ENCODE measurements at regions not wholly inside any gene's neighbourhood (a gene's known extent, or its start where the extent isn't known, plus 50 kb on each side); places are given as distances from the start of the nearest gene placed in this dataset.

- Histone ChIP-seq H3K36me3 (ENCODE audit: control insufficient read depth in 2 of 2, insufficient read depth in 2 of 2, low read length in 1 of 2) (no peaks in the 10 kb centered on the region), H3K4me1 (ENCODE audit: control insufficient read depth, insufficient read depth, low read length) (no peaks in the 10 kb centered on the region), H3K4me3 (no peak overlapping the region), H4K20me1 (ENCODE audit: control insufficient read depth, insufficient read depth) (no peaks in the 10 kb centered on the region), H2AFZ (ENCODE audit: control insufficient read depth, low read depth, low read length) (peak overlapping the region; percentile 19), H3K79me2 (ENCODE audit: control insufficient read depth, insufficient read depth, low read length) (no peaks in the 10 kb centered on the region), H3K27ac (ENCODE audit: control insufficient read depth, insufficient read depth) (no peak overlapping the region), H3K9ac (ENCODE audit: control insufficient read depth, insufficient read depth, low read length) (peak overlapping the region; percentile 16; the same call in 1 of the 2 replicates), H3K4me2 (ENCODE audit: control insufficient read depth, insufficient read depth) (peak overlapping the region; percentile 18; the same call in 1 of the 2 replicates), H3K27me3 (replicated peaks in 1 of 2; ENCODE audit: control insufficient read depth in 2 of 2, insufficient read depth in 2 of 2, low read length in 1 of 2) (no peaks in the 10 kb centered on the region), H3K9me3 (replicated peaks; ENCODE audit: control insufficient read depth, insufficient read depth, low read length) (no peaks in the 10 kb centered on the region)
- WGBS (ENCODE audit: insufficient coverage, insufficient replicate concordance, low lambda C conversion rate, missing lambda C conversion rate), result 6% methylated on average over 9 of the region's 9 CpGs
- TF ChIP-seq CHD1 (IDR thresholded peaks at IDR 0.05; ENCODE audit: low read depth, low read length) (no peak), ZNF24 (IDR thresholded peaks at IDR 0.05) (no peak), FOXM1 (IDR thresholded peaks at IDR 0.05; ENCODE audit: low read depth, low read length) (no peak), TAF1 (IDR thresholded peaks at IDR 0.05; ENCODE audit: borderline replicate concordance, low read depth, low read length) (no peak), BHLHE40 (IDR thresholded peaks at IDR 0.05; ENCODE audit: borderline replicate concordance in 1 of 2, low read depth in 2 of 2, low read length in 1 of 2) (no peak), BMI1 (IDR thresholded peaks at IDR 0.05; ENCODE audit: borderline replicate concordance) (no peak), NRF1 (conservative IDR thresholded peaks at IDR 0.05; ENCODE audit: low read depth, low read length) (no peak), KDM1A (IDR thresholded peaks at IDR 0.05; ENCODE audit: borderline replicate concordance) (no peak), NFXL1 (IDR thresholded peaks at IDR 0.05; ENCODE audit: borderline replicate concordance) (no peak), ZBTB4 (CRISPR knock-in tag; IDR thresholded peaks at IDR 0.05) (no peak), SP1 (IDR thresholded peaks at IDR 0.05; ENCODE audit: low read depth, low read length) (no peak), PBX3 (IDR thresholded peaks at IDR 0.05; ENCODE audit: insufficient replicate concordance, low read depth, low read length) (no peak), CBFB (IDR thresholded peaks at IDR 0.05; ENCODE audit: low read depth) (no peak), YBX1 (IDR thresholded peaks at IDR 0.05) (no peak), RCOR1 (conservative IDR thresholded peaks at IDR 0.05; ENCODE audit: low read depth, low read length) (no peak), SMC3 (IDR thresholded peaks at IDR 0.05; ENCODE audit: borderline replicate concordance, low read length) (no peak), JUNB (IDR thresholded peaks at IDR 0.05) (no peak), CHD2 (IDR thresholded peaks at IDR 0.05; ENCODE audit: borderline replicate concordance, low read depth, low read length) (no peak)
- no TSS peak for BruUV-seq (replicated peaks)
- ATAC-seq (no peak), DNase-seq (ENCODE audit: low read depth, low spot score) (no peak), FAIRE-seq (no peak)
- ChIA-PET CTCF (interaction anchor here (1.0 kb wide), 1 partner anchor 1993 kb away, joined by 5 read pairs; no protein-coding TSS in a partner anchor), POLR2A (no interaction called here), SMC1A (ENCODE audit: uncharacterized antibody, unreplicated experiment) (no interaction called here), RAD21 (ENCODE audit: unreplicated experiment) (no interaction called here)
- in situ Hi-C loops (cut with MboI), result loop anchor here (25.0 kb wide), 2 partner anchors 1546 to 1721 kb away; no protein-coding TSS in a partner anchor
- intact Hi-C loops (cut with micrococcal nuclease; ENCODE audit: unreplicated experiment), result loop anchor here (10.0 kb wide), 1 partner anchor 523 kb away; no protein-coding TSS in a partner anchor
Observed at GRCh38 chr4:18691431-18692200, 670.1 kb upstream of the LCORL start.

Data from GM12878 (cell line).